ENCODE measurements at regions not wholly inside any gene's neighbourhood (a gene's known extent, or its start where the extent isn't known, plus 50 kb on each side); places are given as distances from the start of the nearest gene placed in this dataset.

DNA sequence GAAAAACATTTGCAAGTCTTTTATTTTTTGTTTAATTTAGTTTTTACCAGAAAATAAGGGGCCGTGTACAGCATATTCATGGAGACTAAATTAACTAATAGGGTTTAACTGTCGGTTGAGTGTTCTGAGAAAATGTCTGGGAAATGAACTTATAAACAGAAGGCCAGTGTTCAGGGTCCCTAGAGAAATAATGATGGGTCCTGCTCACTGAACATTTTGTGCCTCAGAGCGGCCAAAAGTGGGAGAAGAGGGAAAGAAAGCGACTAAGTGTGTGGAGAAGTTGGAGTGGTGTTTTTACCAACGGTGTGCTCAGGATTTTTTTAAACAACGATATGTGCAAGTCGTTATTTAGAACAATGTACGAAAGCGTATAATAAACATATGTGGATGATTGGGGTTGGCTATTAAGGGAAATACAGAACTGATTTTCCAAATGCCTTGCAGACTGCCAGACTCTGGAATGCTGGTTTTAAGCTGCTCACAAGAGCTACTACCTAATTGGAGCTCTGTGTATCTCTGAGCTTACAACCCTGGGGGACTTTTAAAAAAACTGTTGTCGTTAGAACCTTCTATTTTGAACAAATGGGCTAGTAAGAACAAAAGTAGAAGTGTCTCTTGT, 166.7 kb downstream of the SLC38A4 start:
- CTCF ChIA-PET: interaction anchor here (1.0 kb wide), 1 partner anchor 18 kb away, joined by 3 read pairs; no protein-coding TSS in a partner anchor
- H3K27ac ChIP-seq (ENCODE audit: low read depth, low read length): no peak overlapping the region
- no peak overlapping the region for H2AFZ ChIP-seq (ENCODE audit: low read depth, low read length, poor library complexity, severe bottlenecking)
- intact Hi-C loops (cut with micrococcal nuclease): no loop called here
- H3K79me2 ChIP-seq (ENCODE audit: insufficient read depth, low read length): no peaks in the 10 kb centered on the region
- POLR2A ChIA-PET: interaction anchor here (0.9 kb wide), 1 partner anchor 135 kb away, joined by 3 read pairs; no protein-coding TSS in a partner anchor
- RAD21 ChIA-PET (ENCODE audit: low non-redundant PET in 1 of 2, low total read pairs in 2 of 2, uncharacterized antibody in 2 of 2, unreplicated experiment in 2 of 2): no interaction called here
- TF ChIP-seq SIN3A (IDR thresholded peaks at IDR 0.05; ENCODE audit: low read depth) (no peak), EZH2 (IDR thresholded peaks at IDR 0.05) (no peak), SRF (IDR thresholded peaks at IDR 0.05; ENCODE audit: low read depth) (no peak), POLR2A (IDR thresholded peaks at IDR 0.05; ENCODE audit: borderline replicate concordance, extremely low read depth, insufficient read depth, insufficient read length) (no peak), TCF7L2 (IDR thresholded peaks at IDR 0.05; ENCODE audit: borderline replicate concordance, extremely low read depth, insufficient read depth, insufficient read length) (no peak), EGR1 (IDR thresholded peaks at IDR 0.05; ENCODE audit: low read depth) (no peak), FOSL1 (IDR thresholded peaks at IDR 0.05; ENCODE audit: low read depth) (no peak), POLR2AphosphoS5 (IDR thresholded peaks at IDR 0.05; ENCODE audit: low read depth, low read length) (no peak), ZFX (IDR thresholded peaks at IDR 0.05) (no peak), CBX3 (IDR thresholded peaks at IDR 0.05; ENCODE audit: low read depth) (no peak), ZNF274 (IDR thresholded peaks at IDR 0.05; ENCODE audit: low read depth, low read length) (no peak), CEBPB (IDR thresholded peaks at IDR 0.05; ENCODE audit: low read depth) (no peak)
- H3K36me3 ChIP-seq (ENCODE audit: control insufficient read depth in 1 of 2, insufficient read depth in 2 of 2, low read length in 2 of 2): no peaks in the 10 kb centered on the region
- H4K20me1 ChIP-seq (ENCODE audit: insufficient read depth): no peaks in the 10 kb centered on the region
- H3K27me3 ChIP-seq (ENCODE audit: insufficient read depth, low read length): no peaks in the 10 kb centered on the region
- no TSS peak for BruUV-seq (replicated peaks)
- H3K4me1 ChIP-seq (ENCODE audit: control insufficient read depth in 1 of 2, insufficient read depth in 2 of 2, low read length in 2 of 2): peaks cover 36 to 43% of the 10 kb centered on the region in 2 experiments
- no peak overlapping the region for H3K4me3 ChIP-seq (replicated peaks in 1 of 2; ENCODE audit: low read depth in 1 of 2, low read length in 2 of 2)
- H3K9ac ChIP-seq (ENCODE audit: low read length): no peak overlapping the region
- ATAC-seq: no peak
- no peaks in the 10 kb centered on the region for H3K9me2 ChIP-seq (ENCODE audit: insufficient read depth)
- no peaks in the 10 kb centered on the region for H3K9me3 ChIP-seq (ENCODE audit: control insufficient read depth in 1 of 2, insufficient read depth in 1 of 2, low read depth in 1 of 2, low read length in 2 of 2)
- no peak for DNase-seq (ENCODE audit: low read depth, low spot score)
- H3K4me2 ChIP-seq (ENCODE audit: low read length): no peak overlapping the region

Measured in HCT116 (cell line).